Fibroblast of skin of right quadriceps (primary cell): ENCODE measurements at regions not wholly inside any gene's neighbourhood (a gene's known extent, or its start where the extent isn't known, plus 50 kb on each side); places are given as distances from the start of the nearest gene placed in this dataset.
"Not testable (repeated sequence)": the region's sequence is repeated elsewhere in the genome, so short reads cannot be mapped to it uniquely, and the experiment has no call there.

Source experiments
- DNase-seq: peaks from one replicate; pipeline ENCODE4 v3.0.0-alpha.2; 2013

DNA sequence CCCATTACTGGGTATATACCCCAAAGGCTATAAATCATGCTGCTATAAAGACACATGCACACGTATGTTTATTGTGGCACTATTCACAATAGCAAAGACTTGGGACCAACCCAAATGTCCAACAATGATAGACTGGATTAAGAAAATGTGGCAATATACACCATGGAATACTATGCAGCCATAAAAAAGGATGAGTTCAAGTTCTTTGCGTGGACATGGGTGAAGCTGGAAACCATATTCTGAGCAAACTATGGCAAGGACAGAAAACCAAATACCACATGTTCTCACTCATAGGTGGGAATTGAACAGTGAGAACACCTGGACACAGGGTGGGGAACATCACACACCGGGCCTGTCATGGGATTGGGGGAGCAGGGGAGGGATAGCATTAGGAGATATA, 54.4 kb upstream of the MUCL1 start:
- not testable (repeated sequence) for DNase-seq

GRCh38 chr12:54798651-54799050, 55.7 kb upstream of the MUCL1 start:
- DNase-seq: no peak

DNA sequence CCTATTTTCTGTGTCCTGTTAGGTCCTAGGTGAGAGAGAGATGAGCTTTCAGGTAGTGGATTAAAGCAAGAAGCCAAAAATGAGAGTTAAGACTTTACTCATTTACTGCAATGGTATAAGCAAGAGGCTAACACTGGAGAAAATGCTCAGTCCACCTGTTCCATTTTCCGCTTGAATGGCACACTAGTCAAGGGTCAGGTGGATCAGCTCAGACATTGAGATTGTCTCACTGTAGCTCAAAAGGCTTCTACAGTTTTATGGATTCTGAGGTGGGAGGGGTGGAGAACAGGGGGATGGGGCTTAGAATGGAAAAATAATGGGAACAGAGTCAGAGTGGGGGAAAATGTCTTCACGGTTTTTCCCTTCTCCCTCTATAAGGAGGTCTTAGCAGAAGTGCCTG, 57.3 kb upstream of the MUCL1 start:
- no peak for DNase-seq

- no peak for DNase-seq
Measured at GRCh38 chr12:54795644-54796043, 58.7 kb upstream of the MUCL1 start.

- no peak for DNase-seq
Measured at GRCh38 chr12:54786081-54786480, 68.2 kb upstream of the MUCL1 start.

- DNase-seq: no peak
Measured at GRCh38 chr12:54784115-54784514, 70.2 kb upstream of the MUCL1 start.

- not testable (repeated sequence) for DNase-seq
Measured at GRCh38 chr12:54777031-54777430, 77.3 kb upstream of the MUCL1 start.

- DNase-seq: no peak
Measured at GRCh38 chr12:54773593-54773992, 80.7 kb upstream of the MUCL1 start.

DNA sequence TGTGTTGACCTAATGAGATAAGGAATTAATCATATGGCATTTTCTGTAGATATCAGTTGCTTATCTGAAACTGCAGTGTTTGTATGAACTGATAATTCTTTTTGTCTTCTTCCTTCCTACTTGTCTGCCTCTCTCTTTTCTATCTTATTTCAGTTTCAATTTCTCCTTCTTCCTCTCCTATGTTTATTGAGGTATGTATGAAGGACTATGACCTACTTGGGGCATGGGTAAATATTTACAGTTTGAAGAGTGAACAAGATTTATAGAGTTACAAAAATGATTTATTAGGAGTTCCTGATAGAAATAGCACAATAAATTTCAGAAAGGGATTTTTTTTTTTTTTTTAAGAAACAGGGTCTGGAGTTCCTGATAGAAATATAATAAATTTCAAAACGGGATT, 88.7 kb upstream of the MUCL1 start:
- DNase-seq: no peak

DNA sequence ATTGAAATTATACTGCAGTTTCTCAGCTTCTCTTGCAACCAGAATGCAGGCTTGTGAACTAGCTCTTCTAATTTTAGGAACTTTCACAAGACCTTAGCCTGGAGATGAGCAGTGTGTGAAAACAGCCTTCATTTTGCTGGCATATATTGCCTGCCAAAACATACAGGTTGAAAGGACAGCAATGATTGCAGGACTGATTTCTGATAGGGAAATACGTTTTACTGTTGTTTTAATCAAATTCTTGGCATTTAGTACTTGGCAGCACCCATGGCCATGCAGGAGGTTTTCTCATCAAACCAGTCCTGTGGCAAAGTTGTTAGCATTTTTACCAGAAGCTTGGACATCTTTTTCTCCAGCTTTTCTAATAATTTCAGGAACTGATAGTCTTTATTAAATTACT, 91.9 kb upstream of the MUCL1 start:
- DNase-seq: no peak

DNA sequence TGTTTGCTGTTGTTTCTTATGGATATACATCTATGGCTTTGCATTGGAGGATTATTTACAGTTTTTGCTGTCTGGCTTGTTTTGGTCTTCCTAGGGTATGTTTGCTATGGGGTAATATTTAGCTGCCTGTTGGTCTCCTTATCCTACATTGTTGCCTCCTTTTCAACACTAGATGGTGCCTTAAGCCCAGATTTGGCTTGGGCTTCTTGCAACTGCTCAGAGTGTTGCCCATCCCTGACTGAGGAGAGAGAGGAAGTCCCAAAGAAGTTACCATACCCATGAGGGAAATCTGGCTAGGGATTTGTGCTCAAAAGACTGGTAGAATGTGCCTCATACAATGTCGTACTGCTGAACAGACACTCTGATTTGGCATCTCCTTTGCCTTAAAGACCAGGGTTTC, 94.6 kb upstream of the MUCL1 start:
- no peak for DNase-seq

DNA sequence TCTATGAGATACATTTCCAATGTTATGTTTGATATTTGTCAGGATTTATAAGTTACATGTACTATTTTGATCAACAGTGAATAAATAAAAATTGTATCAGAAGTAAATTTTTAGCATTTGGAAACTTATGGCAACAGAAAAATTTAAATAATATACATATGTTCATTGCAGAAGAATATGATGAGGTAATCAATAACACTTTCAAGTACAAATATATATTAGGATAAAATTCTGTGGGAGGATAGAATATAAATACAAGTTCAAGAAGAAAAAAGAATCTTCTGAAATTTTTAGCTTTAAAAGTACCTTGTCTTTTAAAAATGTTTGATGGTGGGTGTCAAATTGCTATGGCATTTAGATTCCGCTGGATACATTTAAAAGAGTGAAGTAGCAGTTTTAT, 102.8 kb upstream of the MUCL1 start:
- DNase-seq: no peak

DNA sequence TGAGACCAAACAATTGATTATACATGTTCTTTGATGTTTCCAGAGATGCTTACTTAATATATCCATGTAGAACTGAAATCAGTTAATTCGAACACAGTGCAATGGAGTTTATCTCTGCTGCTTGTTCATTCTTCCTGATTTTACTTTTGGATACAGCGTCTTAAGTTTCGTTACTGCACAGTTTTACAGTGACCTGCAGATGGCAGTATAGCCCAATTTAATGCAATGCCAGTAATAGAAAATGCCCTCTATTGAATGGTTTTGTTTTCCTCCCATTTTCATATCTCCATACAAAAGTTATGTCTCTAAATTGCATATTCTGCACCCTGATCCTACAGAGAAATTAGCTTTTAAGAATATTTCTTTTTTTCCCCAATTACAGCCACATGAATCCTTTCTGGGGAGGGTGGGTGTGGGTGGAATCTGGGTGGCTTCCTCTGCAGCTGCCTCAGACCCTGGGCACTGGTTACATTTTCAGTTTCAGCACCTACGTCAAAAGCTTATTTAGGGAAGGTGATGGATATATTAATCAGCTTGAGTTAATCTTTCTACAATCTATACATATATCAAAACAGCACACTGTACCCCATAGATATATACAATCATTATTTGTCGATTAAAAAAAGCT, 101.1 kb upstream of the DCD start:
- peak; percentile 27 for DNase-seq

DNA sequence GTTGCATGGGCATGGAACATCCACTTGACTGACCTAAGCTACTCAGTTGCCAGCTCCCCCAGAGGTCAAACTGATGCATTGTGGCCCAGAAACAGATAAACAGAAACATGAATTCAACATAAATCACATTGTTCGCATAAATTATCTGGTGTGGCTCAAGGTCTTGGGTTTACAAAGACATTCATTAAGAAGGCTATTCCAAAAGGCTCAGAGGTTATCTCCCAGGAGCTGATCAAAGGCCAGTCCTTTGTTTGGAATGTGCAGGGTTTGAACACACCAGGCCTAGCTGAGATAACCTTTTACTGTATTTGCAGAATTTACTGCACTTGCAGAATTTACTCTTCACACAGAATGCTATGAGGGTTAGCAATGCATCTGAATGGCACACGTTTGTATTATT, 96.4 kb upstream of the DCD start:
- no peak for DNase-seq

DNA sequence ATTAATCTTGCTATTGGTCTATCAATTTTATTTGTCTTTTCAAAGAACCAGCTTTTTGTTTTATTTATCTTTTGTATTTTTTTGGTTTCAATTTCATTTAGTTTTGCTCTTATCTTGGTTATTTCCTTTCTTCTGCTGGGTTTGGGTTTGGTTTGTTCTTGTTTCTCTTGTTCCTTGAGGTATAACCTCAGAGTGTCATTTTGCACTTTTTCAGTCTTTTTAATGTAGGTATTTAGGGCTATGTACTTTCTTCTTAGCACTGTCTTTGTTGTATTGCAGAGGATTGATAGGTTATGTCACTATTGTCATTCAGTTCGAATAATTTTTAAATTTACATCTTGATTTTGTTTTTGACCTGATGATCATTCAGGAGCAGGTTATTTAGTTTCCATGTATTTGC, 92.7 kb upstream of the DCD start:
- no peak for DNase-seq

GRCh38 chr12:54736549-54736948, 88.4 kb upstream of the DCD start:
- no peak for DNase-seq

GRCh38 chr12:54734196-54734950, 86.2 kb upstream of the DCD start:
- DNase-seq: no peak

GRCh38 chr12:54725233-54725843, 77.2 kb upstream of the DCD start:
- DNase-seq: no peak

- DNase-seq: peak; percentile 9
Measured at GRCh38 chr12:54723379-54724256, 75.5 kb upstream of the DCD start.

- no peak for DNase-seq
Measured at GRCh38 chr12:54721312-54721711, 73.1 kb upstream of the DCD start.

DNA sequence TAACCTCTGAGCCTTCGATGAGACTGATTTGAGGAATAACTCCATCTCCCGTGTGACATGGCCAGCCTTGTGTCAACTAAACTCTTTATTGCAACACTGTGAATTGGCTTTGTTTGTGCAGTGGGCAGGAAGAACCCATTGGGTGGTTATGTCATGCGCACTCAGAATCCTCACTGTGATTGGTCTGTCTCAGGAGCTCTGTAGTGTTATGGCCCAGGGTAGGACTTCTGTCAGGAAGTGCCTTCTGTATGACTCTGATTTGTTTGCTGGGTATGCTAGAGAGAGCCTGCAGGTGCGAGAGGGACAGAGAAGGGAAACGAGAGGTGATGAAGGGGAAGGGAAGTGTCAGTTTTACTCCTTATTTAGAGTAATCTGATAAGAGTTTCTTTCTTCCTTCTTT, 71.5 kb upstream of the DCD start:
- no peak for DNase-seq

GRCh38 chr12:54716261-54716660, 68.1 kb upstream of the DCD start:
- no peak for DNase-seq

DNA sequence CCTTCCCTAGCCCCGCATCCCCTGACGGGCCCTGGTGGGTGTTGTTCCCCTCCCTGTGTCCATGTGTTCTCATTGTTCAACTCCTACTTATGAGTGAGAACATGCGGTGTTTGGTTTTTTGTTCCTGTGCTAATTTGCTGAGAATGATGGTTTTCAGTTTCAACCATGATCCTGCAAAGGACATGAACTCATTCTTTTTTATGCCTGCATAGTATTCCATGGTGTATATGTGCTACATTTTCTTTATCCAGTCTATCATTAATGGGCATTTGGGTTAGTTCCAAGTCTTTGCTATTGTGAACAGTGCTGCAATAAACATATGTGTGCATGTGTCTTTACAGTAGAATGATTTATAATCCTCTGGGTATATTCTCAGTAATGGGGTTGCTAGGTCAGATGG, 65.7 kb upstream of the DCD start:
- DNase-seq: not testable (repeated sequence)
